ENCODE measurements at regions not wholly inside any gene's neighbourhood (a gene's known extent, or its start where the extent isn't known, plus 50 kb on each side); places are given as distances from the start of the nearest gene placed in this dataset.

DNA sequence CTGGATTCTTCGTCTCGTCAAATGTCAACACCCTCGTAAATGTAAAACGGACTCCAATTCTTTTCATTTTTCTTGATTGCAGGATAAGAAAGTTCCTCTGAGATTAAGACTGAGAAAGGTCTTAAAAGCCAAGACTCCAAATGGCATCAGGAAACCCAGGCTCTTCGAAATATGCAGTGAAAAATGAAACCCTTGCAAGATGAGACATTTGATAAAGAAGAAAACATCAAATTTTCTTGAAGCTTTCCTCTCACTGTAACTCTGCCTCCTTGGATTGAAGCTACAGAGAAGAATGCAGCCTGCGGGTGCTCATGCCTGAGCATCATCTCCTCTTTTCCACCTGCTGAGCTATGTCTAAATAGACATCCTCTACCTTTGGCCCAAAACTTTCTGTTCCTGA, 342.4 kb upstream of the THBS1 start:
- DNase-seq (ENCODE audit: low read depth): no peak
- Histone ChIP-seq H3K36me3 (ENCODE audit: control insufficient read depth, insufficient read depth, low read length) (no peaks in the 10 kb centered on the region), H3K4me3 (ENCODE audit: low read depth, low read length) (no peak overlapping the region), H3K27me3 (ENCODE audit: control insufficient read depth, insufficient read depth, low read length) (no peaks in the 10 kb centered on the region)
- TF ChIP-seq, protein P1, sequence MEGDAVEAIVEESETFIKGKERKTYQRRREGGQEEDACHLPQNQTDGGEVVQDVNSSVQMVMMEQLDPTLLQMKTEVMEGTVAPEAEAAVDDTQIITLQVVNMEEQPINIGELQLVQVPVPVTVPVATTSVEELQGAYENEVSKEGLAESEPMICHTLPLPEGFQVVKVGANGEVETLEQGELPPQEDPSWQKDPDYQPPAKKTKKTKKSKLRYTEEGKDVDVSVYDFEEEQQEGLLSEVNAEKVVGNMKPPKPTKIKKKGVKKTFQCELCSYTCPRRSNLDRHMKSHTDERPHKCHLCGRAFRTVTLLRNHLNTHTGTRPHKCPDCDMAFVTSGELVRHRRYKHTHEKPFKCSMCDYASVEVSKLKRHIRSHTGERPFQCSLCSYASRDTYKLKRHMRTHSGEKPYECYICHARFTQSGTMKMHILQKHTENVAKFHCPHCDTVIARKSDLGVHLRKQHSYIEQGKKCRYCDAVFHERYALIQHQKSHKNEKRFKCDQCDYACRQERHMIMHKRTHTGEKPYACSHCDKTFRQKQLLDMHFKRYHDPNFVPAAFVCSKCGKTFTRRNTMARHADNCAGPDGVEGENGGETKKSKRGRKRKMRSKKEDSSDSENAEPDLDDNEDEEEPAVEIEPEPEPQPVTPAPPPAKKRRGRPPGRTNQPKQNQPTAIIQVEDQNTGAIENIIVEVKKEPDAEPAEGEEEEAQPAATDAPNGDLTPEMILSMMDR (IDR thresholded peaks at IDR 0.05; ENCODE audit: insufficient read depth, low read length, poor library complexity, severe bottlenecking): no peak

DNA sequence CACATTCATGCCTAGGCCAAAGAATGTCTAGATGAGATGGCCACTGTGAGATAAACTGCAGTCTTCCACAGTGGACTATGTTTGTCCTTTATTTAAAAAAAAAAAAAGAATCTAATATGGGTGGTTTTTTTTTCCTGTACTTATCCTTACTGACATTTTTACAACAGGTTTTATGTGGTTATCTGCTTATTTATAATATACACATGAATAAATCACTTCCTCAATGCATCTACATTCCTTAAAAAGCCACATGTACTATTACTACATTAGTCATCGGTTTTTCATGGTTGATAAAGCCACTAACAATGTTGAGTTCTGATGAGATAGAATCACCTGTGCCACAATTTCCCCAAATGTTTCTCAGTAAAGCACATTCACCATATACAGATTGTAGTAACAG, 341.3 kb upstream of the THBS1 start:
- Histone ChIP-seq H3K4me3 (ENCODE audit: low read depth, low read length) (no peak overlapping the region), H3K27me3 (ENCODE audit: control insufficient read depth, insufficient read depth, low read length) (no peaks in the 10 kb centered on the region), H3K36me3 (ENCODE audit: control insufficient read depth, insufficient read depth, low read length) (no peaks in the 10 kb centered on the region)
- no peak for DNase-seq (ENCODE audit: low read depth)
- TF ChIP-seq, protein P1 (IDR thresholded peaks at IDR 0.05; ENCODE audit: insufficient read depth, low read length, poor library complexity, severe bottlenecking): no peak

DNA sequence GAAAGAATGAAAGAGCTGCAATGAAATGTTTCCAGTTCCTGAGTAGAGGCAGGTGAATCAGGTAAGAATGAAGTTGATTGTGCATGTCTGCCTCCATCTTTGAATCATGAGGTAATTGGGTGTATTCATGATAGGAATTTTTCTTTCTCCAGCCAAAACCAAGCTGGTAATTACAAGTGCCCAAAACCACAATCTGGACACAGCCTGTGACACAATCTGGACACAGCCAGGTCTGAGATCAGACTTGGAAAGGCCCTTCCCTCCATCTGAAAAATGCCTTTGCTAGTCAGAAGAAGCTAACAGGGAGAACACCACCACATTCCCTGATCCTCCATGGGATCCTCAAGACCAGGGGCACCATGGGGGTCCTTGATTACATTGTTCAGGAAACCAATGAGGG, 338.5 kb upstream of the THBS1 start:
- DNase-seq (ENCODE audit: low read depth): peak; percentile 65

DNA sequence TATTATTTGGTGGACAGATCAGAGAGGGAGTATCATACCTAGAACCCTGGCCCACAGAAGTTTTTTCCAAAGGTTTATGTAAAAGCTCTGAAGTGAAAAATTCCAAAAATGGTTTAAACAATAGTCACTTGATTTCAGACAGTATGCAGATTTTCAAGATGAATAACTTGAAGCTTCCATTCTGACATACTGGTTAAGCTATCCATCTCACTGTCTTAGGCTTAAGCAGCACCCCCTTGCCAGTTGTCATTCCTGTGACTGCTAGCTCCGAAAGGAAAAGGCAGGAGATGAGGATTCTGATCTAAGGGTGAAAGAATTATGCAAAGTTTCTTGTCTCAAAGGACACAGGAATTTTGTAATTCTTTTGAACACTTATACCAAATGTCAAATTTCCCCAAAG, 337.5 kb upstream of the THBS1 start:
- no peaks in the 10 kb centered on the region for H3K27me3 ChIP-seq (ENCODE audit: control insufficient read depth, insufficient read depth, low read length)
- no peak for DNase-seq (ENCODE audit: low read depth)
- TF ChIP-seq, protein P1 (IDR thresholded peaks at IDR 0.05; ENCODE audit: insufficient read depth, low read length, poor library complexity, severe bottlenecking): no peak
- H3K36me3 ChIP-seq (ENCODE audit: control insufficient read depth, insufficient read depth, low read length): no peaks in the 10 kb centered on the region
- H3K4me3 ChIP-seq (ENCODE audit: low read depth, low read length): no peak overlapping the region

More for the DNA sequence above, 338.5 kb upstream of the THBS1 start:
- TF ChIP-seq, protein P1 (IDR thresholded peaks at IDR 0.05; ENCODE audit: insufficient read depth, low read length, poor library complexity, severe bottlenecking): no peak
- Histone ChIP-seq H3K27me3 (ENCODE audit: control insufficient read depth, insufficient read depth, low read length) (no peaks in the 10 kb centered on the region), H3K4me3 (ENCODE audit: low read depth, low read length) (no peak overlapping the region), H3K36me3 (ENCODE audit: control insufficient read depth, insufficient read depth, low read length) (no peaks in the 10 kb centered on the region)

DNA sequence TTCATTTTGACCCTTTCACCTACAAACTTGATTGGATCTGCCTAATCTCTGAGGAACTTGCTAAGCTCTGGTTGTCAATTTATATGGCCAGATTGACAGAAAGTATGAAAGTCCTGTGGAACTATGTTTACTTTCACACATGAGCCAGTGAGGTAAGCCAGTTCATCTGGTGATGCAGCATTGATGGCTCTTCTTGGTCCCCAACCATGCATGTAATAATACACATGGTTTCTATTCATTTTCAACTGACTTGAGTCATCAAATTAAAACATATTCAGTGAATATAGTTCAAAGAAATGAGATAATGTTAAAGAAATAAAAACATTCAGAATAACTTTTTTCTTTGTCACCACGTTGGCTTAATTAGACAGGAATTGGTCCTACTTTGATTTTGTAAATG, 336.1 kb upstream of the THBS1 start:
- H3K36me3 ChIP-seq (ENCODE audit: control insufficient read depth, insufficient read depth, low read length): no peaks in the 10 kb centered on the region
- H3K4me3 ChIP-seq (ENCODE audit: low read depth, low read length): no peak overlapping the region
- DNase-seq (ENCODE audit: low read depth): no peak
- TF ChIP-seq, protein P1 (IDR thresholded peaks at IDR 0.05; ENCODE audit: insufficient read depth, low read length, poor library complexity, severe bottlenecking): no peak
- no peaks in the 10 kb centered on the region for H3K27me3 ChIP-seq (ENCODE audit: control insufficient read depth, insufficient read depth, low read length)

DNA sequence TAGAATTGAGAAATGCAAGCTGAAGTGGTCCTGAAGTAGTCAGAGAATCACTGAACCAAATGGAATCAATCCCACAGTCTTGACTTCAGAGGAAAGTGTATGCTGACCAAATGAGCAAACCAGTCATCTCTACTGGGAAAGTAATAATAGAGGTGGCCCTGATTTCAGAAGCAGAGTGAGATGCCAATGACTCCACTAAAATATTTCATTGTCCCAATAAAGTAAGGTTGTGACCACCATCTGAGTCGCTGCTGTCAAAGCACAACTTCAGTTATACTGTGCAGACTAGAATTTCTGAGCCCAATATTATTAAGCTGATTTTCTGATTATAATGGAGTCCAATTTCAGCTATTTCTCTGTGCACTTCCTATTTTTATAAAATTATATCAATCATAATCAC, 334.4 kb upstream of the THBS1 start:
- Histone ChIP-seq H3K4me3 (ENCODE audit: low read depth, low read length) (no peak overlapping the region), H3K27me3 (ENCODE audit: control insufficient read depth, insufficient read depth, low read length) (no peaks in the 10 kb centered on the region), H3K36me3 (ENCODE audit: control insufficient read depth, insufficient read depth, low read length) (no peaks in the 10 kb centered on the region)
- TF ChIP-seq, protein P1 (IDR thresholded peaks at IDR 0.05; ENCODE audit: insufficient read depth, low read length, poor library complexity, severe bottlenecking): no peak
- DNase-seq (ENCODE audit: low read depth): no peak

All from kidney epithelial cell (primary cell).